ENCODE measurements at regions not wholly inside any gene's neighbourhood (a gene's known extent, or its start where the extent isn't known, plus 50 kb on each side); places are given as distances from the start of the nearest gene placed in this dataset.

- in situ Hi-C loops (cut with MboI; ENCODE audit: low sequenced_read_pairs): no loop called here
- no peak for TF ChIP-seq USF2 (IDR thresholded peaks at IDR 0.05; ENCODE audit: low read depth, low read length)
- no peak for TF ChIP-seq MAZ (IDR thresholded peaks at IDR 0.05; ENCODE audit: borderline replicate concordance, low read depth, low read length)
- no peak for TF ChIP-seq BHLHE40 (IDR thresholded peaks at IDR 0.05; ENCODE audit: low read depth, low read length)
- no peak for ATAC-seq (ENCODE audit: low read depth)
- Histone ChIP-seq H3K4me1 (ENCODE audit: control insufficient read depth, insufficient read depth, low read length) (no peaks in the 10 kb centered on the region), H2BK5ac (ENCODE audit: low read depth, low read length, poor library complexity, severe bottlenecking) (no peak overlapping the region), H4K8ac (ENCODE audit: low read depth in 2 of 2, low read length in 2 of 2) (no peak overlapping the region), H3K27ac (ENCODE audit: insufficient read depth, low read length) (no peak overlapping the region), H3K9me1 (ENCODE audit: insufficient read depth, low read length) (no peaks in the 10 kb centered on the region), H3K4ac (ENCODE audit: low read depth, low read length) (no peak overlapping the region), H4K91ac (ENCODE audit: insufficient read depth, low read depth, low read length) (no peak overlapping the region), H4K5ac (ENCODE audit: low read depth, low read length) (no peak overlapping the region), H2BK20ac (ENCODE audit: low read depth, low read length) (no peak overlapping the region), H3K79me1 (ENCODE audit: low read depth in 1 of 2, low read length in 2 of 2) (no peaks in the 10 kb centered on the region), H3K18ac (ENCODE audit: low read depth, low read length) (no peak overlapping the region), H2AK9ac (replicated peaks; ENCODE audit: low read depth, low read length, poor library complexity) (no peak overlapping the region), H2BK120ac (ENCODE audit: low read depth, low read length) (no peak overlapping the region), H3K9me3 (ENCODE audit: control insufficient read depth, insufficient read depth, low read length) (no peaks in the 10 kb centered on the region), H3K23ac (ENCODE audit: low read depth, low read length) (no peak overlapping the region), H3K4me3 (ENCODE audit: insufficient read depth, low read depth, low read length) (no peak overlapping the region), H2AFZ (replicated peaks; ENCODE audit: low read length, poor library complexity) (no peak overlapping the region), H3K36me3 (ENCODE audit: control insufficient read depth, insufficient read depth, low read length) (no peaks in the 10 kb centered on the region), H2BK15ac (ENCODE audit: low read depth, low read length) (no peak overlapping the region), H3K56ac (ENCODE audit: extremely low read depth, insufficient read depth, low read length) (no peak overlapping the region), H3K14ac (replicated peaks; ENCODE audit: low read depth, low read length) (no peak overlapping the region), H3K4me2 (ENCODE audit: low read depth, low read length) (no peak overlapping the region), H4K20me1 (ENCODE audit: insufficient read depth, low read length) (no peaks in the 10 kb centered on the region), H3K27me3 (ENCODE audit: control insufficient read depth, insufficient read depth, low read length) (no peaks in the 10 kb centered on the region), H2AK5ac (ENCODE audit: low read depth, low read length) (no peak overlapping the region), H3K9ac (ENCODE audit: low read depth, low read length) (no peak overlapping the region)
- DNase-seq: peak; percentile 0
- no TSS peak for BruUV-seq (replicated peaks)
- dilution Hi-C loops (cut with HindIII; ENCODE audit: low sequenced_read_pairs, unreplicated experiment): no loop called here
- CTCF ChIA-PET: no interaction called here
- WGBS, 2 experiments (ENCODE audit: extremely low coverage in 2 of 2, insufficient read length in 1 of 2): no CpG with 5 or more reads among the region's 2 CpGs
- intact Hi-C loops (cut with micrococcal nuclease): no loop called here
- POLR2A ChIA-PET (ENCODE audit: unreplicated experiment): no interaction called here
Measured at GRCh38 chr13:89923736-89924135, 1423.8 kb upstream of the MIR17HG start.

Measured in IMR-90 (cell line).